Esophagus muscularis mucosa (tissue), 3 donors: ENCODE measurements at regions not wholly inside any gene's neighbourhood (a gene's known extent, or its start where the extent isn't known, plus 50 kb on each side); places are given as distances from the start of the nearest gene placed in this dataset.

Source experiments
- POLR2A ChIP-seq: fragments of 450-650 bp; IDR thresholded peaks from one replicate; pipeline ENCODE4 v1.6.1; 2017; ENCODE audit warnings: antibody characterized with exemption, moderate library complexity, mild to moderate bottlenecking, low read depth
- POLR2AphosphoS5 ChIP-seq, 2 donors: sonication (generic); formaldehyde crosslinking; IDR thresholded peaks; one replicate each; pipeline ENCODE4 v1.6.1; 2017; ENCODE audit warnings: antibody characterized with exemption in 2 of 2
- TF ChIP-seq, protein P1 (sequence below), 3 experiments: fragments of 200-600 bp in 2 of 3; fragments of 450-650 bp in 1 of 3; sonication (generic) in 2 of 3; IDR thresholded peaks; one replicate each; pipeline ENCODE4 v1.5.1; 2017 to 2019; ENCODE audit warnings: antibody characterized with exemption in 3 of 3, mild to moderate bottlenecking in 2 of 3, moderate library complexity in 1 of 3

DNA sequence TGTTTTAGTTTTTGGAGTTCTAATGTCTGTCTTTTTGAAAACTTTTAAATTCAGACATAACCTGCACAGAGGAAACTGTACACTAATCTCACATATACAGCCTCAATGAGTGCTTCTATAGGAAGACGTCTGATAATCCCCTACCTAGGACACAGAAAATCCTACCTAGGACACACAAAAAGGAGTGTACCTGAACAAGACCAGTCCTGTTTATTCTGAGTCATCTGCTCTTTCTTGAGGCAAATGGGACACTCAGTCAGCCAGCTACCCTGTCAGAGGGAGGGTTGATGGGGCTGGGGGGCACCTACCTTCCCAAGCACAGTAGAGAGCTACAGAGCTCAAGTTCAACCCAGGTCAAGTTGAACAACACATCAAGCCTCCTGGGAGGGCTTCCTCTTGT is 346.6 kb upstream of the NCAM1 start:
- TF ChIP-seq POLR2A (no peak), POLR2AphosphoS5 (IDR thresholded peaks at IDR 0.05) (no peak)
- TF ChIP-seq, protein P1, sequence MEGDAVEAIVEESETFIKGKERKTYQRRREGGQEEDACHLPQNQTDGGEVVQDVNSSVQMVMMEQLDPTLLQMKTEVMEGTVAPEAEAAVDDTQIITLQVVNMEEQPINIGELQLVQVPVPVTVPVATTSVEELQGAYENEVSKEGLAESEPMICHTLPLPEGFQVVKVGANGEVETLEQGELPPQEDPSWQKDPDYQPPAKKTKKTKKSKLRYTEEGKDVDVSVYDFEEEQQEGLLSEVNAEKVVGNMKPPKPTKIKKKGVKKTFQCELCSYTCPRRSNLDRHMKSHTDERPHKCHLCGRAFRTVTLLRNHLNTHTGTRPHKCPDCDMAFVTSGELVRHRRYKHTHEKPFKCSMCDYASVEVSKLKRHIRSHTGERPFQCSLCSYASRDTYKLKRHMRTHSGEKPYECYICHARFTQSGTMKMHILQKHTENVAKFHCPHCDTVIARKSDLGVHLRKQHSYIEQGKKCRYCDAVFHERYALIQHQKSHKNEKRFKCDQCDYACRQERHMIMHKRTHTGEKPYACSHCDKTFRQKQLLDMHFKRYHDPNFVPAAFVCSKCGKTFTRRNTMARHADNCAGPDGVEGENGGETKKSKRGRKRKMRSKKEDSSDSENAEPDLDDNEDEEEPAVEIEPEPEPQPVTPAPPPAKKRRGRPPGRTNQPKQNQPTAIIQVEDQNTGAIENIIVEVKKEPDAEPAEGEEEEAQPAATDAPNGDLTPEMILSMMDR (IDR thresholded peaks at IDR 0.05) = no peak
